ENCODE measurements at regions not wholly inside any gene's neighbourhood (a gene's known extent, or its start where the extent isn't known, plus 50 kb on each side); places are given as distances from the start of the nearest gene placed in this dataset.
"Not testable (repeated sequence)": the region's sequence is repeated elsewhere in the genome, so short reads cannot be mapped to it uniquely, and the experiment has no call there.

DNA sequence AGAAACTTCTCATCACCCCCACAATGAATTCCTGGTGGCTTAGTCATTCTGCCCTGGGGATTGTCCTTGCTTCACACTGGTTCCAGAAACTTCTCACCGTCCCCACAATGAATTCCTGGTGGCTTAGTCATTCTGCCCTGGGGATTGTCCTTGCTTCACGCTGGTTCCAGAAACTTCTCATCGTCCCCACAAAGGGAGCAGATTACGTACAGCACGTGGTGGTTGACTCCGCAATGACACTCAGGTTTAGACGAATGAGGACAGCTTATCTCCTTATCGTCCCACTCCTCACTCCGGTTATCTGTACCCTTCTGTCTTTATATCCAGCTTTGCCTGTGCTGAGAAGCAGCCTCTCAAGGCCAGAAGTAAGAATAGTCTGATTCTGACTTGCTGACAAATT is 273.4 kb downstream of the ASMT start:
- ATAC-seq, DNase-seq, H3K4me1 Mint-ChIP-seq, H3K4me3 Mint-ChIP-seq, POLR2A ChIA-PET, H3K27ac Mint-ChIP-seq: not testable (repeated sequence)
- H3K27me3 Mint-ChIP-seq: peaks cover 6 to 30% (median 24%) of the 10 kb centered on the region in 5 donors
- peaks cover 0 to 10% (median 0%) of the 10 kb centered on the region in 3 donors for H3K36me3 Mint-ChIP-seq
- peaks cover 2 to 17% (median 8%) of the 10 kb centered on the region in 9 donors for H3K9me3 Mint-ChIP-seq

DNA sequence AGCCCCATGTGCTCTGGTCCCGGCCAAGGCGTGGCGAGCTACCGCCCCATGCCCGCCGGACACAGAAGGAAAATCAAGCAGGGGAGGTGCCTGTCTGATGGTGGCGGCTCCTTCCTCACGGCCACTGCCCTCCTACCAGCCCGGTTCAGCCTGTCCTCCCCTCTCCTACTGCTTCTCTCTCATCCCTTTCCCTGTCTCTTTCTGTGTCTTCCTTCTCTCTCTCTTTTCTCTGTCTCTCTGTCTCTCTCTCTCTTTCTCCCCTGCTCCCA is 279.1 kb downstream of the ASMT start:
- POLR2A ChIA-PET: no interaction called here
- no peak for DNase-seq
- Mint-ChIP-seq H3K4me1 (no peaks in the 10 kb centered on the region), H3K9me3 (peaks cover 0 to 11% (median 0%) of the 10 kb centered on the region in 9 donors), H3K36me3 (no peaks in the 10 kb centered on the region), H3K27me3 (peaks cover 2 to 19% (median 7%) of the 10 kb centered on the region in 5 donors), H3K27ac (no peak overlapping the region), H3K4me3 (no peak overlapping the region)
- no peak for ATAC-seq

GRCh38 chrX:1894740-1895139 is 279.9 kb downstream of the ASMT start:
- no peaks in the 10 kb centered on the region for H3K36me3 Mint-ChIP-seq
- no peak overlapping the region for H3K27ac Mint-ChIP-seq
- DNase-seq (no peak), ATAC-seq (no peak)
- POLR2A ChIA-PET: no interaction called here
- H3K4me3 Mint-ChIP-seq: no peak overlapping the region
- no peaks in the 10 kb centered on the region for H3K4me1 Mint-ChIP-seq
- H3K27me3 Mint-ChIP-seq: peaks cover 2 to 23% (median 7%) of the 10 kb centered on the region in 5 donors
- peaks cover 0 to 11% (median 0%) of the 10 kb centered on the region in 9 donors for H3K9me3 Mint-ChIP-seq

GRCh38 chrX:1895583-1895982 is 280.7 kb downstream of the ASMT start:
- Mint-ChIP-seq H3K27ac (no peak overlapping the region), H3K4me1 (no peaks in the 10 kb centered on the region), H3K9me3 (peaks cover 0 to 8% (median 0%) of the 10 kb centered on the region in 9 donors), H3K4me3 (no peak overlapping the region), H3K27me3 (peaks cover 1 to 20% (median 2%) of the 10 kb centered on the region in 5 donors), H3K36me3 (no peaks in the 10 kb centered on the region)
- DNase-seq (no peak), ATAC-seq (no peak)
- POLR2A ChIA-PET: no interaction called here

- Mint-ChIP-seq H3K4me1 (no peaks in the 10 kb centered on the region), H3K9me3 (peaks cover 0 to 2% (median 0%) of the 10 kb centered on the region in 9 donors), H3K27ac (no peak overlapping the region), H3K36me3 (no peaks in the 10 kb centered on the region), H3K27me3 (peaks cover 0 to 20% (median 2%) of the 10 kb centered on the region in 5 donors), H3K4me3 (no peak overlapping the region)
- DNase-seq (no peak), ATAC-seq (no peak)
- POLR2A ChIA-PET: no interaction called here
Observed at GRCh38 chrX:1899841-1900240, 285.0 kb downstream of the ASMT start.

GRCh38 chrX:1902901-1903235 is 288.0 kb downstream of the ASMT start:
- Mint-ChIP-seq H3K4me1 (no peaks in the 10 kb centered on the region), H3K27ac (no peak overlapping the region), H3K4me3 (no peak overlapping the region), H3K9me3 (peaks cover 0 to 8% (median 3%) of the 10 kb centered on the region in 9 donors), H3K36me3 (peaks cover 0 to 4% (median 0%) of the 10 kb centered on the region in 3 donors), H3K27me3 (peaks cover 0 to 11% (median 7%) of the 10 kb centered on the region in 5 donors)
- ATAC-seq (no peak), DNase-seq (no peak)
- POLR2A ChIA-PET: no interaction called here

- H3K27ac Mint-ChIP-seq: no peak overlapping the region
- POLR2A ChIA-PET: no interaction called here
- no peak overlapping the region for H3K4me3 Mint-ChIP-seq
- H3K9me3 Mint-ChIP-seq: peaks cover 0 to 8% (median 3%) of the 10 kb centered on the region in 9 donors
- H3K36me3 Mint-ChIP-seq: peaks cover 0 to 4% (median 0%) of the 10 kb centered on the region in 3 donors
- ATAC-seq (no peak), DNase-seq (no peak)
- no peaks in the 10 kb centered on the region for H3K4me1 Mint-ChIP-seq
- H3K27me3 Mint-ChIP-seq: peaks cover 0 to 7% (median 6%) of the 10 kb centered on the region in 5 donors
Observed at GRCh38 chrX:1903236-1903935, 288.5 kb downstream of the ASMT start.

DNA sequence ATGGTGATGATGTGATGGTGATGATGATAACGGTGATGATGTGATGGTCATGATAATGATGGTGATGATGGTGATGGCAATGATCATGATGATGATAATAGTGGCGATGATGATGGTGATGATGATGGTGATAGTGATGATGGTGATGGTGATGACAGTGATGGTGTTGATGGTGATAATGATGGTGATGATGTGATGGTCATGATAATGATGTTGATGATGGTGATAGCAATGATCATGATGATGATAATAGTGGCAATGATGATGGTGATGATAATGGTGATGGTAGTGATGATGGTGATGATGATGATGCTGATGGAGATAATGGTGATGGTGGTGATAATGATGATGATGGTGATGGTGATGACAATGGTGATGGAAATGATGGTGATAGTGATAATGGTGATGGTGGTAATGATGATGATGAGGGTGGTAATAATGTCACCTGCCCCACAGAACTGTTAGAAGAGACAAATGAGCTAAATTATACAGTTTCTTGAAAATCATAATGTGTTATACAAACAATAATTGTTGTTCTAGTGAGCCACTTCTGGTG is 289.9 kb downstream of the ASMT start:
- Mint-ChIP-seq H3K36me3 (peaks cover 0 to 4% (median 0%) of the 10 kb centered on the region in 3 donors), H3K27me3 (peaks cover 0 to 13% (median 3%) of the 10 kb centered on the region in 5 donors), H3K4me1 (no peaks in the 10 kb centered on the region), H3K27ac (no peak overlapping the region), H3K9me3 (peaks cover 0 to 17% (median 4%) of the 10 kb centered on the region in 9 donors), H3K4me3 (no peak overlapping the region)
- POLR2A ChIA-PET: no interaction called here
- DNase-seq (no peak), ATAC-seq (no peak)

GRCh38 chrX:1906028-1906427 is 291.2 kb downstream of the ASMT start:
- Mint-ChIP-seq H3K4me1 (peaks cover 0 to 7% (median 0%) of the 10 kb centered on the region in 4 donors), H3K36me3 (peaks cover 0 to 4% (median 0%) of the 10 kb centered on the region in 3 donors), H3K4me3 (no peak overlapping the region), H3K27me3 (peaks cover 0 to 16% (median 13%) of the 10 kb centered on the region in 5 donors), H3K27ac (no peak overlapping the region), H3K9me3 (peaks cover 0 to 17% (median 5%) of the 10 kb centered on the region in 9 donors)
- no peak for DNase-seq
- ATAC-seq: no peak
- POLR2A ChIA-PET: no interaction called here

GRCh38 chrX:1908996-1909395 is 294.1 kb downstream of the ASMT start:
- Mint-ChIP-seq H3K27me3 (peaks cover 13 to 30% (median 19%) of the 10 kb centered on the region in 5 donors), H3K4me1 (peaks cover 0 to 11% (median 0%) of the 10 kb centered on the region in 4 donors), H3K9me3 (peaks cover 0 to 19% (median 5%) of the 10 kb centered on the region in 9 donors)
- H3K27ac Mint-ChIP-seq, ATAC-seq, POLR2A ChIA-PET, H3K4me3 Mint-ChIP-seq, DNase-seq, H3K36me3 Mint-ChIP-seq: not testable (repeated sequence)

DNA sequence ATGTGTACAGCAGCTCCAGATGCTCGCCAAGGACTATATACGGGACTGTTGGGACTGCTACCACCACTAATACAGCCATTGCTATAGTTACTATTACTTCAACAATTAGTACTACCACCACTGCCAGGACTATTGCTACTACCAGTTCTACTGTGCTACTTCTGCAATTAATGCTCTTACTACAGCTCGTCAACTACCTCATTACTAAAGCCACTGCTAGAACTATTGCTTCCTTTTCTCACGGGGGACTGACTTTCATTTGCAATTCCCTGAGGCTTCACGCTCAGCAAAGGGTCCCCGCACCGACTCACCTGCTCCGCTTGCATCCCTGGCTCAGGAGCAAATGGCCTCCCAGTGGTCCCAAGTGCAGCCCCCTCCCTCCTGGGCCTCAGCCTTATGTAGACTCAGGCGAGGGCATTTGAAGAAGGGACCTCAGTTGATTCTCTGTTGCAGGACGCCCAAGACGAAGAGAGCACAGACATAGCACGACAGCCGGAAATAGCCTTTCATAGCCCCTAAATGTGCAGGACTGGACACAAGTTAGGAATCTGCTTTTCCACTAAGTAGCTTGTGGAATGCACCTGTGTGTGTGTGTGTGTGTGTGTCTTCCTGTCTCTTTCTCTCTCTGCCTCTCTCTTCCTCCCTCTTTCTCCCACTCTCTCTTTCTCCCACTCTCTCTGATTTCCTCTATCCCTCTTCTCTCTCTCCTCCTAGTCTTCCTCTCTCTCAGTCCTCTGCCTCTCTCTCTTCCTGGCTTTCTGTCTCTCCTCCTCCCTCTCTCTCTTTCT is 294.8 kb downstream of the ASMT start:
- Mint-ChIP-seq H3K4me3 (no peak overlapping the region), H3K9me3 (peaks cover 0 to 19% (median 5%) of the 10 kb centered on the region in 9 donors), H3K27me3 (peaks cover 13 to 31% (median 19%) of the 10 kb centered on the region in 5 donors), H3K27ac (peak overlapping the region in 1 of 10 donors; percentile 81), H3K4me1 (peaks cover 0 to 11% (median 0%) of the 10 kb centered on the region in 4 donors), H3K36me3 (peaks cover 0 to 4% (median 0%) of the 10 kb centered on the region in 3 donors)
- POLR2A ChIA-PET: no interaction called here
- no peak for ATAC-seq
- DNase-seq: no peak

DNA sequence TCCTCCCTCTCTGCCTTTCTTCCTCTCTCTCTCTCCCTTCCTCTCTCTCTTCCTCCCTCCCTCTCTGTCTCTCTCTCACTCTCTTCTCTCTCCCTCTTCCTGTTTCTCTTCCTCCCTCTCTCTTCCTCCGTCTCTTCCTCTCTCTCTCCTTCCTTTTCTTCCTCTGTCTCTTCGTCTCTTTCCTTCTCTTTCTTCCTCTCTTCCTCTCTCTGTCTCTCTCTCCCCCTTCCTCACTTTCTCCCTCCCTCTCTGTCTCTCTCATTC is 295.3 kb downstream of the ASMT start:
- Mint-ChIP-seq H3K4me1 (peaks cover 0 to 11% (median 0%) of the 10 kb centered on the region in 4 donors), H3K27me3 (peaks cover 13 to 37% (median 19%) of the 10 kb centered on the region in 5 donors), H3K27ac (peak overlapping the region in 1 of 10 donors; percentile 81), H3K36me3 (peaks cover 0 to 4% (median 0%) of the 10 kb centered on the region in 3 donors), H3K4me3 (peak overlapping the region in 1 of 10 donors; percentile 16), H3K9me3 (peaks cover 0 to 19% (median 6%) of the 10 kb centered on the region in 9 donors)
- DNase-seq: no peak
- POLR2A ChIA-PET: no interaction called here
- ATAC-seq: no peak

- peaks cover 0 to 11% (median 0%) of the 10 kb centered on the region in 4 donors for H3K4me1 Mint-ChIP-seq
- ATAC-seq (no peak), DNase-seq (no peak)
- H3K4me3 Mint-ChIP-seq: no peak overlapping the region
- no peak overlapping the region for H3K27ac Mint-ChIP-seq
- peaks cover 0 to 4% (median 0%) of the 10 kb centered on the region in 3 donors for H3K36me3 Mint-ChIP-seq
- H3K27me3 Mint-ChIP-seq: peaks cover 13 to 45% (median 19%) of the 10 kb centered on the region in 5 donors
- H3K9me3 Mint-ChIP-seq: peaks cover 0 to 19% (median 7%) of the 10 kb centered on the region in 9 donors
- POLR2A ChIA-PET: no interaction called here
Observed at GRCh38 chrX:1911401-1912128, 296.7 kb downstream of the ASMT start.

All from naive thymus-derived CD8-positive, alpha-beta T cell (primary cell).